Large intestine (tissue), 3 donors: ENCODE measurements at regions not wholly inside any gene's neighbourhood (a gene's known extent, or its start where the extent isn't known, plus 50 kb on each side); places are given as distances from the start of the nearest gene placed in this dataset.

Source experiments
- DNase-seq, 2 donors: peaks; one replicate each; pipeline versions ENCODE4 v3.0.0 to v3.0.0-alpha.2; 2013
- H3K27ac ChIP-seq: one replicate; pipeline ENCODE4 v1.5.1; 2013; ENCODE audit warnings: low read length
- H3K27me3 ChIP-seq: 2 replicates; pipeline ENCODE4 v1.6.1; 2013; ENCODE audit warnings: low read length; ENCODE audit not compliant: control insufficient read depth, insufficient read depth
- H3K36me3 ChIP-seq: 2 replicates; pipeline ENCODE4 v1.6.1; 2013; ENCODE audit warnings: low read length; ENCODE audit not compliant: control insufficient read depth, insufficient read depth
- H3K4me1 ChIP-seq: one replicate; pipeline ENCODE4 v1.6.1; 2013; ENCODE audit warnings: low read length; ENCODE audit not compliant: control insufficient read depth, insufficient read depth
- H3K4me3 ChIP-seq: one replicate; pipeline ENCODE4 v1.5.1; 2013; ENCODE audit warnings: low read length
- H3K9me3 ChIP-seq: one replicate; pipeline ENCODE4 v1.6.1; 2013; ENCODE audit warnings: mild to moderate bottlenecking, low read depth, low read length, moderate library complexity; ENCODE audit not compliant: control insufficient read depth
- WGBS: methylation state at CpG from one replicate; pipeline ENCODE4 v1.1.5; 2013; ENCODE audit warnings: low lambda C conversion rate; ENCODE audit not compliant: insufficient coverage; 5-methylcytosine and 5-hydroxymethylcytosine counted together

DNA sequence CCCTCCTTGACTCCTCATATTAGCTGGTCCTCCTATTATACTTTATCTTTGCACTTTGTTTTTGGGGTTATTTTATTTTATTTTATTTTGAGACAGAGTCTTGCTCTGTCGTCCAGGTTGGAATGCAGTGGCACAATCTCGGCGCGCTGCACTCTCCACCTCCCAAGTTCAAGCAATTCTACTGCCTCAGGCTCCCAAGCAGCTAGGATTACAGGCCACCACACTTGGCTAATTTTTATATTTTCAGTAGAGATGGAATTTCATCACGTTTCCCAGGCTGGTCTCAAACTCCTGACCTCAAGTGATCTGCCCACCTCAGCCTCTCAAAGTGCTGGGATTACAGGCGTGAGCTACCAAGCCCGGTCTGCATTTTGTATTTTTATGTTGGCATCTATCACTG lies 126.7 kb downstream of the FOXB1 start:
- WGBS: no CpG with 5 or more reads among the region's 7 CpGs
- no peak overlapping the region for H3K4me3 ChIP-seq
- H3K36me3 ChIP-seq: no peaks in the 10 kb centered on the region
- H3K9me3 ChIP-seq: no peaks in the 10 kb centered on the region
- DNase-seq: no peak
- H3K27me3 ChIP-seq: peaks cover 11% of the 10 kb centered on the region
- no peak overlapping the region for H3K27ac ChIP-seq
- H3K4me1 ChIP-seq: peaks cover 2% of the 10 kb centered on the region

GRCh38 chr15:60134609-60135008 lies 130.5 kb downstream of the FOXB1 start:
- Histone ChIP-seq H3K9me3 (no peaks in the 10 kb centered on the region), H3K36me3 (no peaks in the 10 kb centered on the region), H3K4me3 (no peak overlapping the region), H3K27me3 (peaks cover 4% of the 10 kb centered on the region), H3K27ac (no peak overlapping the region), H3K4me1 (no peaks in the 10 kb centered on the region)
- no peak for DNase-seq
- WGBS: no CpG with 5 or more reads among the region's 1 CpG

DNA sequence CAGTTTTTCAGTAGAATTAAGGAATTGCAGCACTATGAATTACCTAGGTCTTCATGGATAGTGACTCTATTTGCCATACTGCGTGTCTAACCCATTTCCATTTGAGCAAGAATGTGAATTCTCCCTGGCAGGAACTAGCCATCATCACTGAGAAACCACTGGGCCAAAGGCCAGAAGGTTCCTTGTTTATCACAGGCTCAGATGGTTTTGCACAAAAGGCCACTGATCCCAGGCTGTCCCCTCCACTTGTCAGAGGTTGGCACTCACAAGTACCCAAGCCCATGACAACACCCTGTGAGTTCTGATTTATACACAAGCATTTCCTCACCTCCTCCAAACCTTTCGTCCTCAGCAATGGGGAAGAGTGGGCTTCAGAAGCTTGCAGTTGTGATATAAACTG lies 131.8 kb downstream of the FOXB1 start:
- Histone ChIP-seq H3K4me3 (no peak overlapping the region), H3K27me3 (peaks cover 6% of the 10 kb centered on the region)
- no CpG with 5 or more reads among the region's 2 CpGs for WGBS

GRCh38 chr15:60137711-60138396 lies 133.7 kb downstream of the FOXB1 start:
- H3K4me3 ChIP-seq: no peak overlapping the region
- no peaks in the 10 kb centered on the region for H3K9me3 ChIP-seq
- 100% methylated on average over 1 of the region's 5 CpGs for WGBS
- H3K36me3 ChIP-seq: no peaks in the 10 kb centered on the region
- H3K4me1 ChIP-seq: no peaks in the 10 kb centered on the region
- no peak overlapping the region for H3K27ac ChIP-seq
- no peak for DNase-seq
- peaks cover 6% of the 10 kb centered on the region for H3K27me3 ChIP-seq

More for the DNA sequence above, 131.8 kb downstream of the FOXB1 start:
- H3K9me3 ChIP-seq: no peaks in the 10 kb centered on the region
- no peaks in the 10 kb centered on the region for H3K36me3 ChIP-seq
- DNase-seq: no peak
- no peaks in the 10 kb centered on the region for H3K4me1 ChIP-seq
- no peak overlapping the region for H3K27ac ChIP-seq

DNA sequence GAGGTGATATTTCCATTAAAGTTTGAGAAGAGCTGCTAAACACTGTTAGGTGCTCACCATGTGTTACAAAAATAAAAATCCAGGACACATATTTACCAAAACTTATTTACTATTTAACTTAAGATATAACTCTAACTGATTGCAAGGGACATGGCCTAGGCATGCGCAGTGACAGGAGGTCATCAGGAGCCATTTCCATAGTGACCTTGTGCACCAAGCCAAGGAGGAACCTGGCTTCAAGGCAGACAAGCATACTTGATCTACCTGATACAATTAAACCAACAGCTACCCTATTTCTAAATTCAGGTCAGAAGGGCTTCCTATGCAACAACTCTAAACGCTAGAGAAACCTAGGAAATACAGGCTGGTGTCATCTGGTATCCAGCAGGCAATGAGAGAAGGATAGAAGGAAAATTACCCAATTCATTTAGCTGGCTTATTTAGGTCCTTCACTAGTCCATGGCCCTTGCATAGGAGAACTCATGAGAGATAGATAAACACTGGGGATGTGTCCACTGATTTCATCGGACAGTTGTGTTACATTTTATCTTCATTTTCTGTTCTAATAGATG lies 134.4 kb downstream of the FOXB1 start:
- WGBS: no CpG with 5 or more reads among the region's 3 CpGs
- DNase-seq: no peak

DNA sequence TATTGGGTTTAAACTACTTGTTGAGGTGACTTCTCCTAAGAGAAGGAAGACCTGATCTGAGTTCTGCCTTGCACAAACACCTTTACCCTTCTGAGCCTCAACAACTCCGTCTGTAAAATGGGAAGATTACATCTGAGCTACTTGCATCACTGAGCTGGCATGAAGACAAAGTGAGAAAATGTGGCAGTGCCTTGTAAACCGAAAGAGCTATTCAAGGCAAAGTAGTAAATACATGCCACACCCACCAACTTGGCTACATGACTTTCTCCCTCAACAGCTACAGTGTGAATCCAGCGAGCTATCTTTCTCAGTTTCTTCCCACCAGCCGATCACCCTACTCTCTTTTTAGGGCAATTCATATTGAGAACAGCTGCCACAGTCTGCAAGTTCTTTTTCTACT lies 148.3 kb downstream of the FOXB1 start:
- DNase-seq: no peak
- Histone ChIP-seq H3K36me3 (no peaks in the 10 kb centered on the region), H3K4me3 (no peak overlapping the region), H3K27me3 (no peaks in the 10 kb centered on the region), H3K27ac (no peak overlapping the region), H3K9me3 (no peaks in the 10 kb centered on the region), H3K4me1 (no peaks in the 10 kb centered on the region)
- 100% methylated on average over 1 of the region's 4 CpGs for WGBS

More for the DNA sequence above, 134.4 kb downstream of the FOXB1 start:
- Histone ChIP-seq H3K27ac (no peak overlapping the region), H3K36me3 (no peaks in the 10 kb centered on the region), H3K4me3 (no peak overlapping the region), H3K9me3 (no peaks in the 10 kb centered on the region), H3K4me1 (no peaks in the 10 kb centered on the region), H3K27me3 (peaks cover 6% of the 10 kb centered on the region)

- H3K9me3 ChIP-seq: no peaks in the 10 kb centered on the region
- no peak overlapping the region for H3K27ac ChIP-seq
- H3K4me3 ChIP-seq: no peak overlapping the region
- WGBS: 60% methylated on average over 1 of the region's 4 CpGs
- no peak for DNase-seq
- no peaks in the 10 kb centered on the region for H3K36me3 ChIP-seq
- no peaks in the 10 kb centered on the region for H3K27me3 ChIP-seq
- H3K4me1 ChIP-seq: no peaks in the 10 kb centered on the region
These were observed 150.7 kb downstream of the FOXB1 start for GRCh38 chr15:60154764-60155325.

- H3K4me1 ChIP-seq: no peaks in the 10 kb centered on the region
- no peak overlapping the region for H3K27ac ChIP-seq
- H3K27me3 ChIP-seq: no peaks in the 10 kb centered on the region
- 83% methylated on average over 2 of the region's 3 CpGs for WGBS
- no peaks in the 10 kb centered on the region for H3K36me3 ChIP-seq
- no peak for DNase-seq
- no peaks in the 10 kb centered on the region for H3K9me3 ChIP-seq
- H3K4me3 ChIP-seq: no peak overlapping the region
These were observed 151.6 kb downstream of the FOXB1 start for GRCh38 chr15:60155661-60156060.

DNA sequence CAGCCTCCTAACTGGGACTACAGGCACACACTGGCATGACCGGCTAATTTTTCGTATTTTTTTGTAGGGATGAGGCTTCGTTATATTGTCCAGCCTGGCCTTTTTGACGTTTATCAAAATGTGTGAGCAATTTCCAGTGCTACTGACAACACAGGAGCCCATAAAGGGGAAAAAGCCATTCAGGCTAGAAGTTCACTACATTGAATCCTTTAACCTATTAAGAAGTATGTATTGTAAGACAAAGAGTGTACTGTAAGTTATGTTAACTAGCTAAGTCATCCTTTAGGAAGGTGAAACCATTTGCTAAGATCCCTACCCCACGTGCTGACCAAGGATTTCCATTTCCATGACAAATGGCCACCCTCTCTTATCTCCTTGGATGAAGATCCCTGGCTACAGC lies 156.8 kb downstream of the FOXB1 start:
- Histone ChIP-seq H3K4me3 (no peak overlapping the region), H3K27ac (no peak overlapping the region), H3K36me3 (no peaks in the 10 kb centered on the region), H3K27me3 (peaks cover 2% of the 10 kb centered on the region), H3K4me1 (no peaks in the 10 kb centered on the region), H3K9me3 (no peaks in the 10 kb centered on the region)
- DNase-seq: no peak
- WGBS: no CpG with 5 or more reads among the region's 5 CpGs

DNA sequence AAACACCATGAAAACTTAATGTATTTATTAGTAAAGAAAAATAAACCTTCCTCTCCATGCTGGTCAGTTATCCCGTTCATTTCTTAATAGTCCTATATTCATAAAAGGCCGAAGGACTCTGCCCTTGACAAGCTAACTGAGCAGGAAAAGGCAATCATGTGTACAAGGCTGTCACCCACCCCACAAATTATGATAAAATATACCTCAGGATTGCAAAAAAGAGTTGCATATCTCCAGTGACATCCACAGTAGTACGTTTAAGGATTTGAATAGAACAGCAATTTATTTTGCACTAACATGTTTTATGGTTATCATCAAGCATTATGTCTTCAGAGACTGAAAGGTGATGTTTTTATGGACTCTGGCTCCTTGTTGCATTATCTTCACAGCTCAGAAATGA lies 157.6 kb downstream of the FOXB1 start:
- 60% methylated on average over 1 of the region's 3 CpGs for WGBS
- Histone ChIP-seq H3K4me1 (no peaks in the 10 kb centered on the region), H3K9me3 (no peaks in the 10 kb centered on the region), H3K36me3 (no peaks in the 10 kb centered on the region), H3K4me3 (no peak overlapping the region), H3K27me3 (peaks cover 2% of the 10 kb centered on the region), H3K27ac (no peak overlapping the region)
- DNase-seq: no peak
